ENCODE measurements at regions not wholly inside any gene's neighbourhood (a gene's known extent, or its start where the extent isn't known, plus 50 kb on each side); places are given as distances from the start of the nearest gene placed in this dataset.
"Not testable (repeated sequence)": the region's sequence is repeated elsewhere in the genome, so short reads cannot be mapped to it uniquely, and the experiment has no call there.

DNA sequence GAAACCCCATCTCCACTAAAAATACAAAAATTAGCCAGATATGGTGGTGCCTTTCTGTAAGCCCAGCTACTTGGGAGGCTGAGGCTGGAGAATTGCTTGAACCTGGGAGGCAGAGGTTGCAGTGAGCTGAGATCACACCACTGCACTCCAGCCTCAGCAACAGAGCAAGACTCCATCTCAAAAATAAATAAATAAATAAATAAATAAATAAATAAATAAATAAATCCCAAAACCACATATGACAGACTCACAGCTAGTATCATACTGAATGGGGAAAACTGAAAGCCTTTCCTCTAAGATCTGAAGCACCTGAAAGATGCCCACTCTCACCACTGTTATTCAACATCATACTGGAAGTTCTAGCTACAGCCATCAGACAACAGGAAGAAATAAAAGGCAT, 97.3 kb downstream of the TTC6 start (continued):
- TF ChIP-seq, protein P1, sequence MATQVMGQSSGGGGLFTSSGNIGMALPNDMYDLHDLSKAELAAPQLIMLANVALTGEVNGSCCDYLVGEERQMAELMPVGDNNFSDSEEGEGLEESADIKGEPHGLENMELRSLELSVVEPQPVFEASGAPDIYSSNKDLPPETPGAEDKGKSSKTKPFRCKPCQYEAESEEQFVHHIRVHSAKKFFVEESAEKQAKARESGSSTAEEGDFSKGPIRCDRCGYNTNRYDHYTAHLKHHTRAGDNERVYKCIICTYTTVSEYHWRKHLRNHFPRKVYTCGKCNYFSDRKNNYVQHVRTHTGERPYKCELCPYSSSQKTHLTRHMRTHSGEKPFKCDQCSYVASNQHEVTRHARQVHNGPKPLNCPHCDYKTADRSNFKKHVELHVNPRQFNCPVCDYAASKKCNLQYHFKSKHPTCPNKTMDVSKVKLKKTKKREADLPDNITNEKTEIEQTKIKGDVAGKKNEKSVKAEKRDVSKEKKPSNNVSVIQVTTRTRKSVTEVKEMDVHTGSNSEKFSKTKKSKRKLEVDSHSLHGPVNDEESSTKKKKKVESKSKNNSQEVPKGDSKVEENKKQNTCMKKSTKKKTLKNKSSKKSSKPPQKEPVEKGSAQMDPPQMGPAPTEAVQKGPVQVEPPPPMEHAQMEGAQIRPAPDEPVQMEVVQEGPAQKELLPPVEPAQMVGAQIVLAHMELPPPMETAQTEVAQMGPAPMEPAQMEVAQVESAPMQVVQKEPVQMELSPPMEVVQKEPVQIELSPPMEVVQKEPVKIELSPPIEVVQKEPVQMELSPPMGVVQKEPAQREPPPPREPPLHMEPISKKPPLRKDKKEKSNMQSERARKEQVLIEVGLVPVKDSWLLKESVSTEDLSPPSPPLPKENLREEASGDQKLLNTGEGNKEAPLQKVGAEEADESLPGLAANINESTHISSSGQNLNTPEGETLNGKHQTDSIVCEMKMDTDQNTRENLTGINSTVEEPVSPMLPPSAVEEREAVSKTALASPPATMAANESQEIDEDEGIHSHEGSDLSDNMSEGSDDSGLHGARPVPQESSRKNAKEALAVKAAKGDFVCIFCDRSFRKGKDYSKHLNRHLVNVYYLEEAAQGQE (tag by site-specific recombination; IDR thresholded peaks at IDR 0.05) = 0 out of 2 replicates have a peak, but pooled peaks have one; percentile 30

- H3K9me3 ChIP-seq (ENCODE audit: control insufficient read depth, insufficient read depth, low read depth, low read length); H3K27ac ChIP-seq (ENCODE audit: extremely low read depth, low read depth, low read length); H3K36me3 ChIP-seq (ENCODE audit: control insufficient read depth in 2 of 2, insufficient read depth in 1 of 2, low read length in 2 of 2); H3K4me1 ChIP-seq (ENCODE audit: control insufficient read depth, insufficient read depth, low read length); CTCF ChIA-PET; POLR2A ChIA-PET; H3K4me3 ChIP-seq (ENCODE audit: low read depth, low read length): not testable (repeated sequence)
These were observed 98.0 kb downstream of the TTC6 start for GRCh38 chr14:37693420-37693819.

DNA sequence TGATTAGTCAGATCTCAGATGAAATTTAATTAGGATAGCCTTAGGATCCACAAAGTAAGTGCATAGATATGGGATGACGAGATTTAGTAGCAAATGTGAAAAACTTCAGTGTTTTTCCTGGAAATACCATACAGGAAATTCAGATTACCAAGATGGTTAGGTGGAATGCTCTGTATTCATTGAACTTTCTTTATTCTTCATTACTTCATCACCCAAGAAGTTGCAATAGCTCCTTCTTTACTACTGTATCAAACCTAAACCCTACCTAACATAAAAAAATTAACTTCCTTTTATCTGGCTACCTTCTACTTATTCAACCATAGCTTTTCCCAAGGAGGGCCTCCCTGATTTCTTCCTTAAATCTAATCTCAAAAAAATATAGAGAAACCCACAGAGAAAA, 100.4 kb downstream of the TTC6 start:
- H3K27ac ChIP-seq (ENCODE audit: extremely low read depth, low read depth, low read length) = no peak overlapping the region
- no peak for TF ChIP-seq ZNF391 (tag by site-specific recombination; IDR thresholded peaks at IDR 0.05; ENCODE audit: borderline replicate concordance, low read depth)
- TF ChIP-seq, protein P2, sequence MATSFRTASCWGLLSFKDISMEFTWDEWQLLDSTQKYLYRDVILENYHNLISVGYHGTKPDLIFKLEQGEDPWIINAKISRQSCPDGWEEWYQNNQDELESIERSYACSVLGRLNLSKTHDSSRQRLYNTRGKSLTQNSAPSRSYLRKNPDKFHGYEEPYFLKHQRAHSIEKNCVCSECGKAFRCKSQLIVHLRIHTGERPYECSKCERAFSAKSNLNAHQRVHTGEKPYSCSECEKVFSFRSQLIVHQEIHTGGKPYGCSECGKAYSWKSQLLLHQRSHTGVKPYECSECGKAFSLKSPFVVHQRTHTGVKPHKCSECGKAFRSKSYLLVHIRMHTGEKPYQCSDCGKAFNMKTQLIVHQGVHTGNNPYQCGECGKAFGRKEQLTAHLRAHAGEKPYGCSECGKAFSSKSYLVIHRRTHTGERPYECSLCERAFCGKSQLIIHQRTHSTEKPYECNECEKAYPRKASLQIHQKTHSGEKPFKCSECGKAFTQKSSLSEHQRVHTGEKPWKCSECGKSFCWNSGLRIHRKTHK (tag by site-specific recombination; IDR thresholded peaks at IDR 0.05) = no peak
- no peak for TF ChIP-seq ZNF37A (tag by site-specific recombination; IDR thresholded peaks at IDR 0.05)
- no peak for TF ChIP-seq ZNF335 (tag by site-specific recombination; conservative IDR thresholded peaks at IDR 0.05)
- TF ChIP-seq KLF8 (tag by site-specific recombination; IDR thresholded peaks at IDR 0.05) = no peak
- no peak for TF ChIP-seq ZNF600 (tag by site-specific recombination; IDR thresholded peaks at IDR 0.05)
- no peak for TF ChIP-seq ZNF121 (tag by site-specific recombination; IDR thresholded peaks at IDR 0.05)
- no peak for TF ChIP-seq ZNF18 (tag by site-specific recombination; IDR thresholded peaks at IDR 0.05)
- no peak for TF ChIP-seq ZNF660 (tag by site-specific recombination; IDR thresholded peaks at IDR 0.05)
- no peak for TF ChIP-seq REPIN1 (tag by site-specific recombination; IDR thresholded peaks at IDR 0.05; ENCODE audit: low read depth)
- no peak for TF ChIP-seq ZBTB8A (tag by site-specific recombination; IDR thresholded peaks at IDR 0.05)
- TF ChIP-seq, protein P3, sequence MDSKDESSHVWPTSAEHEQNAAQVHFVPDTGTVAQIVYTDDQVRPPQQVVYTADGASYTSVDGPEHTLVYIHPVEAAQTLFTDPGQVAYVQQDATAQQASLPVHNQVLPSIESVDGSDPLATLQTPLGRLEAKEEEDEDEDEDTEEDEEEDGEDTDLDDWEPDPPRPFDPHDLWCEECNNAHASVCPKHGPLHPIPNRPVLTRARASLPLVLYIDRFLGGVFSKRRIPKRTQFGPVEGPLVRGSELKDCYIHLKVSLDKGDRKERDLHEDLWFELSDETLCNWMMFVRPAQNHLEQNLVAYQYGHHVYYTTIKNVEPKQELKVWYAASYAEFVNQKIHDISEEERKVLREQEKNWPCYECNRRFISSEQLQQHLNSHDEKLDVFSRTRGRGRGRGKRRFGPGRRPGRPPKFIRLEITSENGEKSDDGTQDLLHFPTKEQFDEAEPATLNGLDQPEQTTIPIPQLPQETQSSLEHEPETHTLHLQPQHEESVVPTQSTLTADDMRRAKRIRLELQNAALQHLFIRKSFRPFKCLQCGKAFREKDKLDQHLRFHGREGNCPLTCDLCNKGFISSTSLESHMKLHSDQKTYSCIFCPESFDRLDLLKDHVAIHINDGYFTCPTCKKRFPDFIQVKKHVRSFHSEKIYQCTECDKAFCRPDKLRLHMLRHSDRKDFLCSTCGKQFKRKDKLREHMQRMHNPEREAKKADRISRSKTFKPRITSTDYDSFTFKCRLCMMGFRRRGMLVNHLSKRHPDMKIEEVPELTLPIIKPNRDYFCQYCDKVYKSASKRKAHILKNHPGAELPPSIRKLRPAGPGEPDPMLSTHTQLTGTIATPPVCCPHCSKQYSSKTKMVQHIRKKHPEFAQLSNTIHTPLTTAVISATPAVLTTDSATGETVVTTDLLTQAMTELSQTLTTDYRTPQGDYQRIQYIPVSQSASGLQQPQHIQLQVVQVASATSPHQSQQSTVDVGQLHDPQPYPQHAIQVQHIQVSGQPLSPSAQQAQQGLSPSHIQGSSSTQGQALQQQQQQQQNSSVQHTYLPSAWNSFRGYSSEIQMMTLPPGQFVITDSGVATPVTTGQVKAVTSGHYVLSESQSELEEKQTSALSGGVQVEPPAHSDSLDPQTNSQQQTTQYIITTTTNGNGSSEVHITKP (tag by site-specific recombination; IDR thresholded peaks at IDR 0.05) = no peak
- no peak for TF ChIP-seq ZNF114 (tag by site-specific recombination; IDR thresholded peaks at IDR 0.05)
- TF ChIP-seq ZNF792 (tag by site-specific recombination; IDR thresholded peaks at IDR 0.05) = no peak
- H3K9me3 ChIP-seq (ENCODE audit: control insufficient read depth, insufficient read depth, low read depth, low read length) = no peaks in the 10 kb centered on the region
- POLR2A ChIA-PET = no interaction called here
- H3K36me3 ChIP-seq (ENCODE audit: control insufficient read depth in 2 of 2, insufficient read depth in 1 of 2, low read length in 2 of 2) = no peaks in the 10 kb centered on the region
- H3K4me1 ChIP-seq (ENCODE audit: control insufficient read depth, insufficient read depth, low read length) = no peaks in the 10 kb centered on the region
- no peak overlapping the region for H3K4me3 ChIP-seq (ENCODE audit: low read depth, low read length)
- CTCF ChIA-PET = no interaction called here
